ENCODE measurements at regions not wholly inside any gene's neighbourhood (a gene's known extent, or its start where the extent isn't known, plus 50 kb on each side); places are given as distances from the start of the nearest gene placed in this dataset.

DNA sequence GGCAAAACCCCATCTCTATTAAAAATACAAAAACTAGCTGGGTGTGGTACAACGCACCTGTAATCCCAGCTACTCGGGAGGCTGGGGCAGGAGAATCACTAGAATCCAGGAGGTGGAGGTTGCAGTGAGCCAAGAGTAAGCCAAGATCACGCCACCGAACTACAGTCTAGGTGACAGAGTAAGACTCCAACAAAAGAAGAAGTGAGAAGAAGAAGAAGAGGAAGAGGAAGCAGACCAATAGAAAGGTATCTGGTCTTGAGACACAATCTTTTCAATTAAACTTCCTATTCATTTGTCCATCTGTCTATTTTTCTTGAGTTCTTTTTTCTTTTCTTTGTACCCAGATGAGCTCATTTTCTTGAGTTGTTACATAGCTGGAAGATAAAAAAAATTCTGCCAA is 55.7 kb upstream of the ACADM start:
- no peak for DNase-seq

DNA sequence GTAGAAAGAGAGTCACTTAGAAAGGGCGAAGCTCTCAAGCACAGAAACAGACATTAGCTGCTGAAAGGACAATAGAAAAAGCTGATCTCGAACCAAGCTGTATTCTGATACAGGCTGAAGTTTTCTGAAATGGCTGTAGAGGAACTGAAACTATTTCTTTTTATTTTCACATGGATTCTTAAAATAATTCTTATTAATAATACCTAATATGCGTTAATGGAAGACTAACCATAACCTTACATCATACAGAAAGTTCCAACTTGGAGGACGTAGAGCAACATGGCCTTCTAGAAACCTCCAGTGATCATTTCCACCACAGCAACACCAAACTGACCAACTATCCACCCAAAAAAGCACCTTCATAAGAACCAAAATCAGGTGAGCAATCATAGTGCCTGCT is 52.8 kb upstream of the ACADM start:
- no peak for DNase-seq

DNA sequence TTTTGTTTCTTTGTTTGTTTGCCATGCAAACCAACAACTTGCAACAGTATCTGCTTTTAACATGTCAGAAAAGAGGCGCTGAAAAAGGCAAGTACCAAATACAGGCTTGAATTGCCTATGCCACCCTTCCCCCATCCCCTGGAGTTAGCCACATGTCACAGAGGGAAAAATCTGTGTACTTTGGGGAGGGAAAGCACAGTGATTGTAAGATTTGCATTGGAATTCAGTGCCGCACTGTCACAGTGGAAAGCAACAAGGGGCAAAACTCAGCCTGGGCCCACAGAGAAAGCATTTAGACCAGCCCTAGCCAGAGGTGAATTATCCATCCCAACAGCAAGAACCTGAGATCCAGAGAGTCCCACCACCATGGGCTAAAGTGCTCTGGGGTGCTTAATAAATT is 52.4 kb upstream of the ACADM start:
- DNase-seq = no peak

DNA sequence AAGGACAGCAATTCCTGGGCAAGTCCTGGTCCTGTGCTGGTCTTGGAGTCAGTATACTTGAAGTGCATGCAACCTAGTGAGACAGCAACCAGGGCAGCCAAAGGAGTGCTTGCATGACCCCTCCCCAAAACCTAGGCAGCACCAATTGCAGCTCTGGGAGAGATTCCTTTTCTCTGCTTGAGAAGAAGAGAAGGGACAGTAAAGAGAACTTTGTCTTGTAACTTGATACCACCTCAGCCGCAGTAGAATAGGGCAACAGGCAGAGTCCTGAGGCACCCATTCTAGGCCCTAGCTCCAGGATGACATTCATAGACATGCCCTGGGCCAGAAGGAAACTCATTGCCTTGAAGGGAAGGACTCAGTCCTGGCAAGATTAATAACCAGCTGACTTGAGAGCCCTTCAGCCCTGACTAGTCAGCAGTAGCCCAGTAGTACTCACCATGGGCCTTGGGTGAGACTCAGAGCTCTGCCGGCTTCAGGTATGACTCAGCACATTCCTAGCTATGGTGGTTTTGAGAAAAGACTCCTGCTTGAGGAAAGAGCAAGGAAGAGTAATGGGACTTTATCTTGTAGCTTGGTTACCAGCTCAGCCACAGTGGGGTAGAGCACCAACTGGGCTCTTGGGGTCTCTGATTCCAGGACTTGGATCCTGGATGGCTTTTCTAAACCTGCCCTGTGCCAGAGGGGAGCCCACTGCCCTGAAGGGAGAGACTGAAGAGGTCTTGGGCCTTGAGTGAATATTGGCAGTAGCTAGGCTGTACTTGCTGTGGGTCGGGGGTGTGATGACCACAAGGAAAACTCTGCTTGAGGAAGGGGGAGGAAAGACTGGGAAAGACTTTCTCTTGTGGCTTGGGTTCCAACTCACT is 51.7 kb upstream of the ACADM start:
- peak; percentile 90 for DNase-seq

DNA sequence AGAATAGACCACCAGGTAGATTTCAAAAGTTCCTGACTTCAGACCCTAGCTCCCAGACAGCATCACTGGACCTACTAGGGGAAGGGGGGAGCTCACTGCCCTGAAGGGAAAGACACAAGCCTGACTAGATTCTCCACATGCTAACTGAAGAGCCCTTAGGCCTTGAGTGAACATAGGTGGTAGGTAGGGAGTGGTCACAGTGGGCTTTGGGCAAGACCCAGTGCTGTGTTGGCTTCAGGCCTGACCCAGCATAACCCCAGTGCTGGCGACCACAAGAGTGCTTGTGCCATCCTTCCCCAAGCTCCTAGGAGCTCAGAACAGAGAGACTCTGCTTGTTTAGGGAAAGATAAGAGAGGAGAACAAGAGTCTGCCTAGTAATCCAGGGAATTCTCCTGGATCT is 51.1 kb upstream of the ACADM start:
- DNase-seq = no peak

DNA sequence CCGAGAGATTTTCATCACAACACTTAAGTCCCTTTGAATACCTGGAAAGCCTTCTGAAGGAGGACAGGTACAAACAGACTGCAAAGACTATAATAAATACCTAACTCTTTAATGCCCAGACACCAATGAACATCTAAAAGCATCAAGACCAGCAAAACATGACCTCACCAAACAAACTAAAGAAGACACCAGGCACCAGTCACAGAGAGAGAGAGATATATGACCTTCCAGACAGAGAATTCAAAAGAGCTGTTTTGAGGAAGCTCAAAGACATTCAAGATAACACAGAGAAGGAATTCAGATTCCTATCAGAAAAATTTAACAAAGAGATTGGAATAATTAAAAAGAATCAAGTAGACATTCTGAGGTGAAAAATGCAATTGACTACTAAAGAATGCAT is 50.6 kb upstream of the ACADM start:
- DNase-seq = no peak

All from fibroblast of upper back skin (primary cell).